OCI-LY7 (cell line): ENCODE measurements at regions not wholly inside any gene's neighbourhood (a gene's known extent, or its start where the extent isn't known, plus 50 kb on each side); places are given as distances from the start of the nearest gene placed in this dataset.

Experiments
- EZH2phosphoT487 ChIP-seq: fragments of 200-600 bp; sonication (generic); IDR thresholded peaks from 2 replicates; pipeline ENCODE4 v1.6.1; 2018; ENCODE audit warnings: low read depth, borderline replicate concordance, mild to moderate bottlenecking, mixed run types, antibody characterized with exemption, low read length, moderate library complexity, mixed read lengths
- TF ChIP-seq, protein P1 (sequence below): fragments of 200-600 bp; sonication (generic); conservative IDR thresholded peaks from 2 replicates; pipeline ENCODE4 v1.5.1; 2014; ENCODE audit warnings: mild to moderate bottlenecking, antibody characterized with exemption, low read length, moderate library complexity, mixed read lengths

DNA sequence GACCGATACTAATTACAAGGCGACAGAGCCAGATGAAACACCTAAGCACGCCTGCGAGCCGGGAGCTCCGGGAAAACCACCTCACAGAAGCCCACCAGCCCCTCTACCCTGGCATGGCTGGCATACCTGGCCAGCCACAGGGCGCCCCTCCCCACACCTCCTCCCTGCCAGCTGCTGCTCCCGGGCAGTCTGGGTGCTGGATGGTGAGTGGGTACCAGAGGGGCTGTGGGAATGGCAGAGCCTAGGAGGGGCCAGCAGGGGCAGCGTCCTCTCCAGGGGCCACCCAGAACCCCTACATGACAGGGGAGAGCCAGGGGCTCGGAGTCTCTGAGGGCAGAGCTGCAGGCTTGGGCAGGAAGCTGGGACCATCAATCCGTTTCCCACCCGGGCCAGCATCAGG is 58.7 kb upstream of the GPC1 start:
- TF ChIP-seq, protein P1, sequence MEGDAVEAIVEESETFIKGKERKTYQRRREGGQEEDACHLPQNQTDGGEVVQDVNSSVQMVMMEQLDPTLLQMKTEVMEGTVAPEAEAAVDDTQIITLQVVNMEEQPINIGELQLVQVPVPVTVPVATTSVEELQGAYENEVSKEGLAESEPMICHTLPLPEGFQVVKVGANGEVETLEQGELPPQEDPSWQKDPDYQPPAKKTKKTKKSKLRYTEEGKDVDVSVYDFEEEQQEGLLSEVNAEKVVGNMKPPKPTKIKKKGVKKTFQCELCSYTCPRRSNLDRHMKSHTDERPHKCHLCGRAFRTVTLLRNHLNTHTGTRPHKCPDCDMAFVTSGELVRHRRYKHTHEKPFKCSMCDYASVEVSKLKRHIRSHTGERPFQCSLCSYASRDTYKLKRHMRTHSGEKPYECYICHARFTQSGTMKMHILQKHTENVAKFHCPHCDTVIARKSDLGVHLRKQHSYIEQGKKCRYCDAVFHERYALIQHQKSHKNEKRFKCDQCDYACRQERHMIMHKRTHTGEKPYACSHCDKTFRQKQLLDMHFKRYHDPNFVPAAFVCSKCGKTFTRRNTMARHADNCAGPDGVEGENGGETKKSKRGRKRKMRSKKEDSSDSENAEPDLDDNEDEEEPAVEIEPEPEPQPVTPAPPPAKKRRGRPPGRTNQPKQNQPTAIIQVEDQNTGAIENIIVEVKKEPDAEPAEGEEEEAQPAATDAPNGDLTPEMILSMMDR: no peak
- no peak for TF ChIP-seq EZH2phosphoT487
